ENCODE measurements at regions not wholly inside any gene's neighbourhood (a gene's known extent, or its start where the extent isn't known, plus 50 kb on each side); places are given as distances from the start of the nearest gene placed in this dataset.

DNA sequence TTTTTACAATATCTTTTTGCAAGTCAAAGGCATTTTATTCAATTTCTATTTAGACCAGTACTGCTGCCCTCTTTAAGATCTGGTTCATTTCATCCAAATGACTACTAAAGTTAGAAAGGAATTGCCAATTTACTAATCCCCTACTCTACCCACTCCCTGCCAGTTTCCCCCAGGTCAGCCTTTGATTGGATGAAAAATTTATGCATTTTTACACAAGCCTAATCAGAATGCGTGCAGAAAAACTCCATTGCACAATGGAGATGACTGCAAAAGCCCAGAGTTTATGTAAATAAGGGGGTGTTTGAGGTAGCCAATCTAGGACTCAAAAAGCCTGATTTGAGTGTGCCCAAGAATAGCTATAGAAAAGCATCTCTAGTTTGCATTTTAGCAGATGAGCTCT, 310.6 kb downstream of the PABPC4L start:
- Histone ChIP-seq H3K79me2 (ENCODE audit: control insufficient read depth, insufficient read depth, low read length, unreplicated experiment) (no peaks in the 10 kb centered on the region), H2AFZ (ENCODE audit: low read length, unreplicated experiment) (no peak overlapping the region), H3K36me3 (ENCODE audit: insufficient read depth, low read length) (no peaks in the 10 kb centered on the region), H3K4me1 (ENCODE audit: control insufficient read depth, insufficient read depth, low read length, unreplicated experiment) (no peaks in the 10 kb centered on the region), H3K27me3 (ENCODE audit: insufficient read depth, low read length) (no peaks in the 10 kb centered on the region), H3K4me3 (ENCODE audit: low read depth, low read length) (no peak overlapping the region), H3K27ac (ENCODE audit: low read depth, low read length) (no peak overlapping the region)

DNA sequence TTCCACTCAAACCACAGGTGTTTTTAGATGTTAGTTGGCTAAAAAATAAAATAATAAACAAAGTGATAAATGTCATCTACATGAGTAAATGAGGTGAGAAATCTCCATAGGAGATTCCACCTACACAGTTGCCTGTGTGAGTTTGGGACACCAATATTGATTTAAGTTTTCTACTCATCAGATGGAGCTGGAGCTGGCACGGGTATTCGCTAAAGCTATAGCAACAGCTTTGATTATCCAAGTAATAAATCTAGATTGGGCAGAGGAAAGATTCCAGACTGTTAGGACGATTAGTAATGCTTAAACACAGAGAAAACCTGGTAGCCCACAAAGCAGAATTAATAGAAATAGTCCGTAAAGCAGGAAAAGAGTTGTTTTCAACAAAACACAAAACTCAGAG, 313.9 kb downstream of the PABPC4L start:
- H3K4me1 ChIP-seq (ENCODE audit: control insufficient read depth, insufficient read depth, low read length, unreplicated experiment) = no peaks in the 10 kb centered on the region
- H2AFZ ChIP-seq (ENCODE audit: low read length, unreplicated experiment) = no peak overlapping the region
- no peaks in the 10 kb centered on the region for H3K36me3 ChIP-seq (ENCODE audit: insufficient read depth, low read length)
- H3K4me3 ChIP-seq (ENCODE audit: low read depth, low read length) = no peak overlapping the region
- no peaks in the 10 kb centered on the region for H3K27me3 ChIP-seq (ENCODE audit: insufficient read depth, low read length)
- H3K27ac ChIP-seq (ENCODE audit: low read depth, low read length) = no peak overlapping the region
- H3K79me2 ChIP-seq (ENCODE audit: control insufficient read depth, insufficient read depth, low read length, unreplicated experiment) = no peaks in the 10 kb centered on the region

DNA sequence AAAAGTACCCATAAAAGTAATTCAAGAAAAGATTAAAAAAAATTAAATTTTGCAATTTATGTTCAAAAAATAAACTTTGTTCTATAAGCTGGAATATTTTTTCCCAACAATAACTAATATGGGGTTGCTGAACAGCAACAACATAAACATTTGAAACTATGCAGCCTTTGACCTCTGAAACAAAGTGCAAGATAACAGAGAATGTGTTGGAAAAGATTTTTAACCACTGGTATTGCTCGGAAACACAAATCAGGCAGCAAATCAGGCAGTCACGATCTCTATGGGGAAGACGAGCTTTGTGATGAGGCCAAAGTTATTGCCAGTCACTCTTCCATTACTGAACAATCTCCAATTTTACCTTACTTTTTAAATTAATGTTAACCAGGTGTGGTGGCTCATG, 332.1 kb downstream of the PABPC4L start:
- Histone ChIP-seq H3K4me3 (ENCODE audit: low read depth, low read length) (no peak overlapping the region), H3K27me3 (ENCODE audit: insufficient read depth, low read length) (no peaks in the 10 kb centered on the region), H2AFZ (ENCODE audit: low read length, unreplicated experiment) (no peak overlapping the region), H3K36me3 (ENCODE audit: insufficient read depth, low read length) (no peaks in the 10 kb centered on the region), H3K4me1 (ENCODE audit: control insufficient read depth, insufficient read depth, low read length, unreplicated experiment) (no peaks in the 10 kb centered on the region), H3K79me2 (ENCODE audit: control insufficient read depth, insufficient read depth, low read length, unreplicated experiment) (no peaks in the 10 kb centered on the region), H3K27ac (ENCODE audit: low read depth, low read length) (no peak overlapping the region)

DNA sequence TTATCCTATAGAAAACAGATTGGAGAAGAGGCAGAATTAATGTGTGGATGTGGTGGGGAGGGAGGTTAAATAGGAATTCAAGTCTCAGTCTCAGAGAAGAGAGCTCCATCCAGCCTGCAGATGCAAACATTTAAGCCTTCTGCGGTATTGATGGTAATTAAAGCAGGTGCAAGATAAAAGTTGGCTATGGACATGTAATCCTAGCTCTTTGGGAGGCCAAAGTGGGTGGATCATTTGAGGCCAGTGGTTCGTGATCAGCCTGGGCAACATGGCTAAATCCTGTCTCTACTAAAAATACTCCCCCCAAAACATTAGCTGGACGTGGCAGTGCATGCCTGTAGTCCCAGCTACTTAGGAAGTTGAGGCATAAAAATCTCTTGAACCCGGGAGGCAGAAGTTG, 332.7 kb downstream of the PABPC4L start:
- no peak overlapping the region for H3K4me3 ChIP-seq (ENCODE audit: low read depth, low read length)
- H3K27me3 ChIP-seq (ENCODE audit: insufficient read depth, low read length) = no peaks in the 10 kb centered on the region
- H3K27ac ChIP-seq (ENCODE audit: low read depth, low read length) = no peak overlapping the region
- no peaks in the 10 kb centered on the region for H3K4me1 ChIP-seq (ENCODE audit: control insufficient read depth, insufficient read depth, low read length, unreplicated experiment)
- H2AFZ ChIP-seq (ENCODE audit: low read length, unreplicated experiment) = no peak overlapping the region
- no peaks in the 10 kb centered on the region for H3K79me2 ChIP-seq (ENCODE audit: control insufficient read depth, insufficient read depth, low read length, unreplicated experiment)
- H3K36me3 ChIP-seq (ENCODE audit: insufficient read depth, low read length) = no peaks in the 10 kb centered on the region

- H3K4me1 ChIP-seq (ENCODE audit: control insufficient read depth, insufficient read depth, low read length, unreplicated experiment) = no peaks in the 10 kb centered on the region
- no peak overlapping the region for H3K4me3 ChIP-seq (ENCODE audit: low read depth, low read length)
- no peaks in the 10 kb centered on the region for H3K79me2 ChIP-seq (ENCODE audit: control insufficient read depth, insufficient read depth, low read length, unreplicated experiment)
- H2AFZ ChIP-seq (ENCODE audit: low read length, unreplicated experiment) = no peak overlapping the region
- H3K27ac ChIP-seq (ENCODE audit: low read depth, low read length) = no peak overlapping the region
- H3K27me3 ChIP-seq (ENCODE audit: insufficient read depth, low read length) = no peaks in the 10 kb centered on the region
- H3K36me3 ChIP-seq (ENCODE audit: insufficient read depth, low read length) = no peaks in the 10 kb centered on the region
Measured at GRCh38 chr4:133866328-133866699, 335.3 kb downstream of the PABPC4L start.

DNA sequence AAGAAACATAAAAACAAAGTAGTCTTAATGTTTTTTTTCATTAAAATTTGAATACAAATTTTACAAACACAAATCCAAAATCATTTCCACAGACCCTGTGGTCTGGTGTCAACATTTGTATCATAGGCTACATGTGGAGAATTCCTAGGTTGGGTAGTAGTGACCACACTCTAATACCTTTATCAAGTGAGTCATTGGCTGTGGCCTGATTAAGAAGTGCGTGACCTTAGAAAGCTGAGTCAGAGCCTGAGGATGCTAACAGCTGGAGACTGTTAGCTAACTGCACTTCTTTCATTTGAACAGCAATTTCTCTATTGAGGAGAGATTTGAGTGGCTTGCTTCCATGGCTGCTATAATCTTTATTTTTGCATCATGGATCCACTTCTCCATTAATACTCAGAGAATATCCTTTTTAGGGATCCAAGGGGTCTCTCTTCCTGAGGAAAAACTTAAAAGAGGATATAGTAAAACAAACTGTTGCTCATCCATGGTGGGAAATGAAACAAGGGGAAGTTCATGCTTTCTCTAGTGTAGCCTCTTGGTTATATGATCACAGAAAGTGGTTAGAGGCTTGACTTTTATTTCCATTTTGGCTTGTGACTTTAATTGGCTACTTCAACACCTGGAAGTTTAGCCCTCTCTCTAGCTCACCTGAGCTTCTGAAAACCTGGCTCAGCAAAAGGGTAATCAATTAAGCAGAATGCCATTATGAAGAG, 335.8 kb downstream of the PABPC4L start:
- no peak overlapping the region for H3K4me3 ChIP-seq (ENCODE audit: low read depth, low read length)
- no peak overlapping the region for H3K27ac ChIP-seq (ENCODE audit: low read depth, low read length)
- H3K27me3 ChIP-seq (ENCODE audit: insufficient read depth, low read length) = no peaks in the 10 kb centered on the region
- H3K36me3 ChIP-seq (ENCODE audit: insufficient read depth, low read length) = no peaks in the 10 kb centered on the region
- H3K4me1 ChIP-seq (ENCODE audit: control insufficient read depth, insufficient read depth, low read length, unreplicated experiment) = no peaks in the 10 kb centered on the region
- H3K79me2 ChIP-seq (ENCODE audit: control insufficient read depth, insufficient read depth, low read length, unreplicated experiment) = no peaks in the 10 kb centered on the region
- H2AFZ ChIP-seq (ENCODE audit: low read length, unreplicated experiment) = no peak overlapping the region

GRCh38 chr4:133863153-133863552, 338.4 kb downstream of the PABPC4L start:
- no peaks in the 10 kb centered on the region for H3K36me3 ChIP-seq (ENCODE audit: insufficient read depth, low read length)
- H3K4me3 ChIP-seq (ENCODE audit: low read depth, low read length) = no peak overlapping the region
- H3K79me2 ChIP-seq (ENCODE audit: control insufficient read depth, insufficient read depth, low read length, unreplicated experiment) = no peaks in the 10 kb centered on the region
- H3K27ac ChIP-seq (ENCODE audit: low read depth, low read length) = no peak overlapping the region
- no peaks in the 10 kb centered on the region for H3K27me3 ChIP-seq (ENCODE audit: insufficient read depth, low read length)
- no peaks in the 10 kb centered on the region for H3K4me1 ChIP-seq (ENCODE audit: control insufficient read depth, insufficient read depth, low read length, unreplicated experiment)
- H2AFZ ChIP-seq (ENCODE audit: low read length, unreplicated experiment) = no peak overlapping the region

- Histone ChIP-seq H3K79me2 (ENCODE audit: control insufficient read depth, insufficient read depth, low read length, unreplicated experiment) (no peaks in the 10 kb centered on the region), H3K4me3 (ENCODE audit: low read depth, low read length) (no peak overlapping the region), H2AFZ (ENCODE audit: low read length, unreplicated experiment) (no peak overlapping the region), H3K27me3 (ENCODE audit: insufficient read depth, low read length) (no peaks in the 10 kb centered on the region), H3K36me3 (ENCODE audit: insufficient read depth, low read length) (no peaks in the 10 kb centered on the region), H3K4me1 (ENCODE audit: control insufficient read depth, insufficient read depth, low read length, unreplicated experiment) (no peaks in the 10 kb centered on the region), H3K27ac (ENCODE audit: low read depth, low read length) (no peak overlapping the region)
Measured at GRCh38 chr4:133856731-133857355, 344.7 kb downstream of the PABPC4L start.

DNA sequence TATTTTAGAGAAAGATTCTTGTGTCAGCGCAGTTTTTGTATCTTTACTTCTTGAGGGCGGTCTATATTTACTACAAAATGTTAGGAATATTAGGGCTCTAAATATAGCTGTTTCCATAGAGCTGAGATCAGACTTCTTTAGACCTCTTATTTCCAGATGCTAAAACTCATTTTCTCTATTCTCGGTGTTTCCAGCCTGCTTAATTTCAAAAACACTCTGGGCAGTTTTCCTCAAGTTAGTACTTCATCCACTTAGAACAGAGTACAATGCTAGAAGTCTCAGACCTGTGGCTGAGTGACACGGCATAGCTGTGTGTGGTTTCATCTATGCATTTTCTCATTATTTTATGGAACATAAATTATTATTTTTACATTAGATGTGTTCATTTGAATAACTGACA, 346.6 kb downstream of the PABPC4L start:
- Histone ChIP-seq H3K36me3 (ENCODE audit: insufficient read depth, low read length) (no peaks in the 10 kb centered on the region), H3K4me3 (ENCODE audit: low read depth, low read length) (no peak overlapping the region), H3K79me2 (ENCODE audit: control insufficient read depth, insufficient read depth, low read length, unreplicated experiment) (no peaks in the 10 kb centered on the region), H3K27ac (ENCODE audit: low read depth, low read length) (no peak overlapping the region), H3K4me1 (ENCODE audit: control insufficient read depth, insufficient read depth, low read length, unreplicated experiment) (no peaks in the 10 kb centered on the region), H3K27me3 (ENCODE audit: insufficient read depth, low read length) (no peaks in the 10 kb centered on the region), H2AFZ (ENCODE audit: low read length, unreplicated experiment) (no peak overlapping the region)

DNA sequence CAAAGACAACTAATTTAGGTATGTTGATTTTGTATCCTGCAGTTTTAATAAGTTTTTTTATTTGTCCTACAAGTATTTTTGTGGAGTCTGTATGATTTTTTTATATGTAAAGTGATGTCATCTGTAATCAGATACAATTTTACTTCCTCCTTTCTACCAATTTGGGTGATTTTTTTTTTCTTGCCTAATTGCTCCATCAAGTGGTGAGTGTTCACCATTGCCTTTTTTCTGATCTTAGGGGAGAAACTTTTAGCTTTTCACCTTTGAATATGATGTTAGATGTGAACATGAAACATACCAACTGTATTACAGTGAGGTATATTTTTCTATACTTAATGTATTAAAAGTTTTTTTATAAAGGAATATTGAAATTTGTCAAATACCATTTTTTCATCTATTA, 362.3 kb downstream of the PABPC4L start:
- Histone ChIP-seq H3K27ac (ENCODE audit: low read depth, low read length) (no peak overlapping the region), H3K36me3 (ENCODE audit: insufficient read depth, low read length) (no peaks in the 10 kb centered on the region), H3K4me1 (ENCODE audit: control insufficient read depth, insufficient read depth, low read length, unreplicated experiment) (no peaks in the 10 kb centered on the region), H2AFZ (ENCODE audit: low read length, unreplicated experiment) (no peak overlapping the region), H3K79me2 (ENCODE audit: control insufficient read depth, insufficient read depth, low read length, unreplicated experiment) (no peaks in the 10 kb centered on the region), H3K4me3 (ENCODE audit: low read depth, low read length) (no peak overlapping the region), H3K27me3 (ENCODE audit: insufficient read depth, low read length) (no peaks in the 10 kb centered on the region)

DNA sequence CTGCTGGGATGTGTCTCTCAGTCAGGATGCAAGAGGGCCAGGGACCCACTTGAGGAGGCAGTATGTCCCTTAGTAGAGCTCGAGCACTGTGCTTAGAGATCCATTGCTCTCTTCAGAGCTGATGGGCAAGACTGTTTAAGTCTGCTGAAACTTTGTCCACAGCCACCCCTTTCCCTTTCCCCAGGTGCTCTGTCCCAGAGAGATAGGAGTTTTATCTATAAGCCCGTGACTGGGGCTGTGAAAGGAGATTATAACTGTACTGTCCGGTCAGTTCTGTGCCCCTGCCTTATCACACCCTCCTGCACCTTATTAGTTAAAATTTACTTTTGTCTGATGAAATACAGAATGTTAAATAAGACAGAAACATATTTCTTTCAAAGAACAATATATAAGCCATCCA, 378.4 kb downstream of the PABPC4L start:
- no peak overlapping the region for H3K4me3 ChIP-seq (ENCODE audit: low read depth, low read length)
- no peaks in the 10 kb centered on the region for H3K36me3 ChIP-seq (ENCODE audit: insufficient read depth, low read length)
- no peaks in the 10 kb centered on the region for H3K27me3 ChIP-seq (ENCODE audit: insufficient read depth, low read length)
- no peaks in the 10 kb centered on the region for H3K4me1 ChIP-seq (ENCODE audit: control insufficient read depth, insufficient read depth, low read length, unreplicated experiment)
- no peak overlapping the region for H2AFZ ChIP-seq (ENCODE audit: low read length, unreplicated experiment)
- H3K79me2 ChIP-seq (ENCODE audit: control insufficient read depth, insufficient read depth, low read length, unreplicated experiment) = no peaks in the 10 kb centered on the region
- no peak overlapping the region for H3K27ac ChIP-seq (ENCODE audit: low read depth, low read length)

Measured in ACC112 (cell line).